Mononuclear cell (primary cell): ENCODE measurements at regions not wholly inside any gene's neighbourhood (a gene's known extent, or its start where the extent isn't known, plus 50 kb on each side); places are given as distances from the start of the nearest gene placed in this dataset.

Source experiments
- H3K27me3 ChIP-seq: 2 replicates; pipeline ENCODE4 v1.6.0; 2011; ENCODE audit warnings: low read length, control low read depth; ENCODE audit not compliant: insufficient read depth
- H3K4me1 ChIP-seq: 2 replicates; pipeline ENCODE4 v1.5.1; 2011; ENCODE audit warnings: mild to moderate bottlenecking, low read length, control low read depth; ENCODE audit not compliant: insufficient read depth
- H3K4me3 ChIP-seq: 2 replicates; pipeline ENCODE4 v1.5.1; 2011; ENCODE audit warnings: mild to moderate bottlenecking, low read length, moderate library complexity
- H3K9me3 ChIP-seq: 2 replicates; pipeline ENCODE4 v1.5.1; 2011; ENCODE audit warnings: low read depth, mild to moderate bottlenecking, control low read depth, low read length

DNA sequence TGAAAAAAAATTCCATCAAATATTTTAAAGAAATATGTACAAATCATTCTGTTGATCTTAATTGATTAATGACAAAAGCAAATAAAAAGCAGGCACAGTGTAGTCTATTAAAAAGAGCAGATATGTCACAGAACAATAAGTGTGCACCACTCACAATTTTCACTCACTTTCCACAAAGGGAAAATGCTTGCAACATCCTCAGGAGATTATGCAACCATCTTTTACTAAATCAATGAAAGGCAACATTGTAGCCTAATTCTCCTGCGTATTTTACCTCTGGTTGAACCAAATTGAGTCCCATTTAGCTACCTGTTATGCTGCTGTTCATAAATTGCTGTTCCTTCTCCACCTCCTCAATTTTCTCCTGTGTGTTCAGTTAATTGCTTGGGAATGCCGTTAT is 1346.8 kb upstream of the PIK3C3 start:
- Histone ChIP-seq H3K4me3 (no peak overlapping the region), H3K4me1 (no peaks in the 10 kb centered on the region), H3K9me3 (no peaks in the 10 kb centered on the region), H3K27me3 (no peaks in the 10 kb centered on the region)

DNA sequence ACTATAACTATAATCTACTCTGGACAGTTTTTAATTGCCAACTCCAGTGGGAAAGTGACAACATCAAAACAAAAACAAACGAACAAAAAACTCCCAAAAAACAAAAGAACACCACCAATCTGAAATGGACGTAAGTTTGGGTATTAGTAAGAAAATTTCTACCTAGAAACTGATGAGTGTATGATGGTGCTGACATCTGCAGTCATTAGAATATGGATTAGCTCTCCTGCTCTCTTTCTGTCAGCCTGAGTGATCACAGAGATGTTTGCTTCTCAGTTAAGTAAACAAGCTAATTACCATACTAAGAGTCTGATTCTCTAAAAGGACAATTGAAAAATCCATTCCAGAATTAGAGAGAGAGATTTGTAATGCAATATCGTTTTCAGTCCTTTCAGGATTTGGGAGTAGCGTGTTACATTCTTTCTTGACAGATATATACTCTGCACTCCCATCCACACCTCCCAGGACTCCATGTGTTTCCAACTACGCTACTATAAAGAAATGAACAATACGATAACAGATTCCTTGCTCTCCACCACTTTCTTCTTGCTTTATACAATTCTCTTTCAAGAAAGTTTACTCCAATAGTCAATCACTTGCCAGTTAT is 1347.4 kb upstream of the PIK3C3 start:
- H3K4me1 ChIP-seq = no peaks in the 10 kb centered on the region
- no peaks in the 10 kb centered on the region for H3K27me3 ChIP-seq
- no peak overlapping the region for H3K4me3 ChIP-seq
- H3K9me3 ChIP-seq = no peaks in the 10 kb centered on the region

DNA sequence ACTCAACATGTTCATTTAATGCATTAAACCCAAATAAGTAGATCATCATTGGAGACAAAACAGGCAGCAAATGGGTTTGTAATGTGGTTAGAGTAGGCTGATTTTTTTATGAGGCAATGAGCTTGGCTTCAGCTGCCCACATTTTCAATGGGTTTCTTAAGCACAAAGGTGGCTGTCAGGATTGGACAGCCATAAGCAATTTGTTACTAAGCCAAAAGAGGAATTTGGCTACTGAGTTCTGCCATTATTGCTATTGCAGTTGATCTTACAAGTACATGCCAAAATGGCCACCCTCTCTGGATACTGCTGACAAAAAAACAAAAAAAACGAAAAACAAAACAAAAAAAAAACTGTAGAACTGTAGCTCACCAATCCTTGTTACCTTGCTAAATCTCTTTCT is 1348.0 kb upstream of the PIK3C3 start:
- Histone ChIP-seq H3K4me3 (no peak overlapping the region), H3K4me1 (no peaks in the 10 kb centered on the region), H3K27me3 (no peaks in the 10 kb centered on the region), H3K9me3 (no peaks in the 10 kb centered on the region)

DNA sequence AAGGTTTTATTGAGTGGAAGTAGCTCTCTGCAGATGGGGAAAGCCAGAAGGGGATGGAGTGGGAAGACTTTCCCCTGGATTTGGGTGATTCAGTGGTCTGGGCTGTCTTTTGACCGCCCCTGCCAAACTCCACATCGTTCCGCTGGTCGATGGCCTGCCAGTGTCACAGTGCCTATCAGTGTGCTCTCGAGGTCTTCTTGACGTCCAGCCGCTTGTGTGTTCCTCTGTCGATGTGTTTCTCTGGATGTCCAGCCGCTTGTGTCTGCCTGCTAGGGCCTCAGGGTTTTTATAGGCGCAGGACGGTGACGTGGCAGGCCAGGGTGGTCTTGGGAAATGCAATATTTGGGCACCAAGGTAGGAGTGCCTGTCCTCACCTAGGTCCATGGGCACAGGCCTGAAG is 1371.4 kb upstream of the PIK3C3 start:
- no peaks in the 10 kb centered on the region for H3K27me3 ChIP-seq
- no peak overlapping the region for H3K4me3 ChIP-seq

DNA sequence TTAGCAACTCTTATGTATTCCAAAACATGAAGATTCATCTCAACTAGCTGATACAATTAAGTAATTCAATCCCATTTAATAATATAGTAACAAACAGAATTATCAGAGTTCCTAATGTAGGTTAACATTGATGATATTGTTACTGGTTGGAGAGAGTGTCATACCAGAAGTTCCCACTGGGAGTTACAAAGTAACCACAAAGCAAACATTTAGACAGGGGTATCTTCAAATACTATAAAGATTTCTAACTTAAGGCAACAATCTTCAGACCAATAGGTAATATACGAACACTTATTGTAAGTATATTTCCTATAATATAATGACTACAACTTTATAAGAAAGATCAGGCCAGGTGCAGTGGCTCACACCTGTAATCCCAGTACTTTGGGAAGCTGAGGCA is 1372.9 kb upstream of the PIK3C3 start:
- Histone ChIP-seq H3K27me3 (no peaks in the 10 kb centered on the region), H3K4me3 (no peak overlapping the region)

More for the DNA sequence above, 1371.4 kb upstream of the PIK3C3 start:
- Histone ChIP-seq H3K9me3 (no peaks in the 10 kb centered on the region), H3K4me1 (no peaks in the 10 kb centered on the region)

DNA sequence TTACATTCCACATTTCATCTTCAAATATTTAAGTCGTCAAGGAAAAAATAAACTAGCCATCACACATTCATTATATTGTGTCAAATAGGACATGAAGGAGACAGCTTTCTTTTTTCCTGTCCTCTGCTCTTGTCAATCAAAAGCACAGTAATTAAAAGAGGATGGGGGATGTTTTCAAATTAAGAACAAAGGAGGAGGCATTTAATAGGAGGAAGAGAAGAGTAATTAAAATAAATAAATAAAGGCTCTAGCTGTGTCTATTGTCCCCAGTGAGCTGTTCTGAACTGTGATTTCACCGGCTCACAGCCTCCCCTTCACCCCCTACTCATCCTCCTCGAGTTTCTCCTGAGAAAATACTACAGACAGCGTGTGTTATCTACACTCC is 1377.1 kb upstream of the PIK3C3 start:
- Histone ChIP-seq H3K4me3 (no peak overlapping the region), H3K4me1 (no peaks in the 10 kb centered on the region), H3K27me3 (no peaks in the 10 kb centered on the region), H3K9me3 (no peaks in the 10 kb centered on the region)

More for the DNA sequence above, 1372.9 kb upstream of the PIK3C3 start:
- Histone ChIP-seq H3K9me3 (no peaks in the 10 kb centered on the region), H3K4me1 (no peaks in the 10 kb centered on the region)

DNA sequence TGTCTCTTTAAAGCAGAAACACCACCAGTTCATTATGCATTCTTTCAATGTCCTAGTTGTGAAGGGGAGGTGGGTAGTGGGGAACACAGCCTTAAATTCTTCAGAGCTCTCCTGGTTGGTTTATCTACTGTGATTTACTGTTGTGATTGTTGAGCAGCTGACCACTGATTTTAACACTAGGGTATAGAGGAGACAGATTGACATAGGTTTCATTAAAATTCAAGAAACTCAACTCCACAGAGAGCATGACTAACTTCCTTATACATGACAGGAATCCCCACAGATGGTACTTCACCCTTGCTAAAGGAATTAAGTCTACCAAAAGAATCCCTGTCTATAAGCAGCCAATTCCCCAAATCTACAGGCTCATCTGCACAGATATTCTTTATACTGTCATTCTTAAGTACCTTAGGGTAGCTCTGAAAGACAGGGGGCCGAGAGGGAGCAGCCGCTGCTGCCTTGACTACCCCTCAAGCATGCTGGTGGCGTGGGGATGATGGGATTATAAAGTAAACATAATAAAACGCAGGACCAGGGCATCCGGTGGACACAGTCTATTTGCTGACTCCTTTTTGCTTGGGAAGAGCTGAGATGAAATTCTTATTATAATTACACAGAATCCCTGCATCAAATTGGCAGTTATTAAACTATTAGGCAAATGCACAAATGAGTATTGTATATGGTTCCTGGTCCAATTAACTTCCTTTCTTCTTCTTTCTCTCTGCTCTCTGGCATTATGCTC is 1377.6 kb upstream of the PIK3C3 start:
- no peaks in the 10 kb centered on the region for H3K4me1 ChIP-seq
- no peaks in the 10 kb centered on the region for H3K9me3 ChIP-seq
- no peaks in the 10 kb centered on the region for H3K27me3 ChIP-seq
- H3K4me3 ChIP-seq = no peak overlapping the region

DNA sequence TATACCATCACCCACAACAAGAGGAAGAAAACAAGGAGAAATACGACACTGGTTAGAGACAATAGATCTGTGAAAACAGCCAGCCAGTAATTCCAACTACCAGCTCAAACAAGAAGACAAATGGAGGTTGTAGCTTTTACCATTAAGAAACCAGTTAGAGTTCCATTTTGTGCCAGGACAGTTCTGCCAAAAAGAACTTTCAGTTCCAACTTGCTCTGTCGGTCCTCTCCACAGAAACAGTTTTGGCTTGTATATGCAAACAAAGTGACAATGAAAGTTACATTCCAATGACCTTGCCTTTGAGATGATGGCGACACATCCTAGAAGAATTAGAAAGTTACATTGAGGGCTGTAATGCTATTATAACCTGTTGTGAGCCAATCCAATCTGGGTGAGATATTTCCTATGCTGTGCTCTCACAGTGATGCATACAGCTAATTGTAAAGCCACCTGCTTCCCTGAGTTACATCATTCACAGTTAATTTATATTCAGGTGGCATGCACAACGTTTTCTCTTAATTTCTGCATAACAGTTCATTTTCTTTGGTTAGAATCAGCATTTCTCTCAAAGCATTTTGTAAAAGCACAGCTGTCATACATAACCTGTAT is 1378.4 kb upstream of the PIK3C3 start:
- H3K27me3 ChIP-seq = no peaks in the 10 kb centered on the region
- H3K4me1 ChIP-seq = no peaks in the 10 kb centered on the region
- H3K9me3 ChIP-seq = no peaks in the 10 kb centered on the region
- H3K4me3 ChIP-seq = no peak overlapping the region

DNA sequence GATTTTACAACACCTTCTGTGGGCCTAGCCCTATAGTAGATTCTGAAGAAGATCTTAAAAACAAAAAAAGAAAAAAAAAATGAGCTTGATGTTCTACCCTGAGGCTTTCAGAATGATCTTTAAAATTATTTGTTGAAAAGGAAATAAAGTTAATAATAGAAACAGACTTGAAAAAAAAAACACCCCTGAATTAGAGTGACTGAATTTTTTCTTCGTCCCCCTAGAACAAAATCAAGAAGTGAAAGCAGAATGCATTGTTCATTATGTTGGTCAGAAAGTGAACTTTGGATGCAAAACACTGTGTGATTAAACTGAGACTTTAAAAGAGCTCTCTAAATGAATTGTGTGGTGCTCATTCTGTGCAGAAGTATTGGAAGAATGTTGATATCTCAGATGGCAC is 1384.4 kb upstream of the PIK3C3 start:
- H3K4me1 ChIP-seq = no peaks in the 10 kb centered on the region
- H3K4me3 ChIP-seq = no peak overlapping the region
- H3K27me3 ChIP-seq = no peaks in the 10 kb centered on the region
- H3K9me3 ChIP-seq = no peaks in the 10 kb centered on the region

DNA sequence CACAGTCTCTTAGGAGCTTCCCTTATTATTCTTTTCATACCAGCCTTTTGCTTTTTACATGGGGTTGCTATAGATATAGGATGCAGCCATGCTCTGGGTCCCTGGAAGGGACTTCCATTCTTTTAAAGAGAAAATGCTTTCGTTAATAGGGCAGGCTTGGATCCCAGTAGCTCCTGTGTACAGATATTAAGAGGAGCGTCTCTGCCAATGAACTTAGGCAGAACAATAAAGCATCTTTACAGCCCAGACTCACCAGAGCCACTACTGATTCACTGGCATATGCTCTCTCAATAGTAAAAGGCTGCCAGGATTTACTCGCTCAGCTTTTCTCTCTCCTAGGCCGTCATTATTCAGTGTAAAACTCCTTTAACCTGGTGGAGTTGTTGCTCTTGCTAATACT is 1385.4 kb upstream of the PIK3C3 start:
- Histone ChIP-seq H3K4me3 (no peak overlapping the region), H3K4me1 (no peaks in the 10 kb centered on the region), H3K27me3 (no peaks in the 10 kb centered on the region)

DNA sequence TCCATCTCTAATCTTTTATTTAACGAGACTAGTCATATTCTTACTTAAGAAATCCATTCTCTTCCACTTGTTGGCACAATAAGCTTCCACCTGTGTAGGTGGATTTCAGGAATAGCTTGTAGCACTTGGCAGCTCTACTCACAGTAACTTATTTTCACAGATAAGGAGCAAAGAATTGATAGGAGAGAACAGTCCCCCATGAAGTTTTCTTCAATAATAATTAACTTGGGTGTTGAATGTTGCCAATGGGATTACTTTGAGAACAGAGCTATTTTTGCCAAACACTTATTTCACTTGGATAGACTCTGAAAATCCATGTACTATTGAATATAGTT is 1388.6 kb upstream of the PIK3C3 start:
- Histone ChIP-seq H3K9me3 (no peaks in the 10 kb centered on the region), H3K27me3 (no peaks in the 10 kb centered on the region), H3K4me3 (no peak overlapping the region), H3K4me1 (no peaks in the 10 kb centered on the region)

More for the DNA sequence above, 1385.4 kb upstream of the PIK3C3 start:
- no peaks in the 10 kb centered on the region for H3K9me3 ChIP-seq

DNA sequence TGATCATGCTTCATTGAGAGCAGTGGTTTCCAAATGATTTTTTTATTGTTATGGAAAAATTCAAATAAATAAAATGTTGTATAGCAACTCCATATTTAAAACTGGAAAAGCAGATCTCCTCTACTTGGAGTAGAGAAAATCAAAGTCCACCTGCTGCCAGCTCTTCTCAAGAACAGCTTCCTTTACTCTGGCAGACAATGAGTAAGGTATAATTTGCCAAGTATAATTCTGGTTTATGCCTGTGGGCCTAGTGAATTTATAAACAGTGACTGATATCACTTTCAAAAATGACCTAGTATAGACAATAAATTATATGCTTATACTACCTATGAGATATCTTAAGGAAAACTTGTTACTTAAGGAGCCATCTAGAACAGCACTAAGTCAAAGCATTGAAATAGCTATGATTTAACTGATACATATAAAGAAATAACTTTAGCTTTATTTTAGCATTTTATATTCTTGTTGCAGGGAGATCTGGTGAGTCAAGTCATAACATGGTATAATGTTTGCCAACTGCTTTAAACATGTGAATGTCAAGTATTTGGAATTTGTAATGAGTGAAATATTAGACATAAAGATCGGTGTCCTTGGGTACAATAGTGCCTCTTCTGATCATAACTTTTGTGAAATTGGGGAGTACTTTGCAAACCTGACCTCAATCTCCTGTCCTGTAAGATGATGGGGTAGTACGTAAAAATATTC is 1389.1 kb upstream of the PIK3C3 start:
- no peaks in the 10 kb centered on the region for H3K4me1 ChIP-seq
- H3K27me3 ChIP-seq = no peaks in the 10 kb centered on the region
- H3K4me3 ChIP-seq = no peak overlapping the region
- no peaks in the 10 kb centered on the region for H3K9me3 ChIP-seq

DNA sequence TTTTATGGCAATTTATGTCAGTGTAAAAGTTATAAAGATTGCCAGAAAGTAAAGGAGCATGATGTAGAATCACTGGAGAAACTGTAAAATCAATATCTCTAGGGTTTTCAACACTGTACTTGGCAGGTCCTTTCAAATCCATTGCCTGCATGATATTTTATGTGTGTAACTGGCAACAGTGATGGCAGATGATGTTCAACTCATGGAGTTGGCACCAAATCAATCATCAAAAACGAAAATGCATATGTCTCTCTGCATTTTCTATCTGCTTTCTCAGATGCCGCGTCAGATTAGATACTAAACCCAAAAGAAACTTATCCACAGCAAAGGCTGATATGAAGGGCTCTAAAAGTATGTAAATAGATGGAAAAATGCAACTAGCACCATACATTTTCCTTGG is 1395.5 kb upstream of the PIK3C3 start:
- Histone ChIP-seq H3K4me1 (no peaks in the 10 kb centered on the region), H3K4me3 (no peak overlapping the region), H3K27me3 (no peaks in the 10 kb centered on the region), H3K9me3 (no peaks in the 10 kb centered on the region)

DNA sequence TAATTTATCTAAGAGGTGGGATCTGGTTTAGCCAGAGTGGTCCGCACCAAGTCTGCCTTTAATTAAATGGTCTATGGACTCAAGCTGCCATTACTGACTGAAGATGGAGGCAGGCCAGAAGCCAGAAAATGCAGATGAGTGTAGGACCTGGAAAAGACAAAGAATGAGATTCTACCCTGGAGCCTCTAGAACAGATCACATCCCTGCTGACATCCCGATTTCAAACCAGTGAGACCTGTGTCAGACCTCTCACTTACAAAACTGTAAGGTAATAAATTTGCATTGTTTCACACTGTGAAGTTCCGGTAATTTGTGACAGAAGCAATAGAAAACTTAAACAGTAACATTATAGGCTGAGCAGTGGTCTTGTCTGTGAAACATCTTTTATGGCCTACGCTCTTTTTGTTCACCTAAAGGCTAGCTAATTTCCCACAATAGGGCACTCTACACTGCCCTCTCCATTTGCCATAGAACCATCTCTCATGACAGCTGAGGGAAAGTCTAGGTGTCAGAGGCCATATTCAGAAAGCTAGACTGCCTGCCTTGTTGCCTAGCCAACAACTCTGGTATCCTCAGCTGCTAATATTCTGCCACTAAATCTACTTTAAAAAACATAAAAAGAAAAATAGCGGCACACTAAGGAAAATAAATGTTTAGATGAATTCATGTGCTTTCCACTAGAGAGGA is 1396.2 kb upstream of the PIK3C3 start:
- Histone ChIP-seq H3K9me3 (no peaks in the 10 kb centered on the region), H3K4me3 (no peak overlapping the region), H3K4me1 (no peaks in the 10 kb centered on the region), H3K27me3 (no peaks in the 10 kb centered on the region)

DNA sequence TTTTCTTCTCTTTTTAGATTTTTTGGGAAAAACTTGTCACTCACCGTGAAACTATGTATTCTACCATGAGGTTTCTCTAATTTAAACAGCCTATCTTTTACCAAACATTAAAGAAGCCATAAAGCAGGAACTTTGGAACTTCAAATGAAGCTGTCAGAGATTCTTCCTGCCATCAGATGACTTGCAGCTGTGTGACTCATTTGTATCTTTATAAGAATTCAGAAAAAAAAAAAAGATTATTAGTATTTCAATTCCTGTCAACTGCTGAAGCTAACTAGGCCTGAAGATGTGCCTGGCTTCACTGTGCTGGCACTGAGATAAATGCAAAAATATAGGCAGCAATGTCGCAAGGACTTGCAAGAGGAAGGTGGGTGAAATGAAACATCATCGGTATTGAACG is 1399.1 kb upstream of the PIK3C3 start:
- Histone ChIP-seq H3K4me3 (no peak overlapping the region), H3K9me3 (no peaks in the 10 kb centered on the region), H3K27me3 (no peaks in the 10 kb centered on the region), H3K4me1 (no peaks in the 10 kb centered on the region)
